HuH-7 (cell line): ENCODE measurements at regions not wholly inside any gene's neighbourhood (a gene's known extent, or its start where the extent isn't known, plus 50 kb on each side); places are given as distances from the start of the nearest gene placed in this dataset.
"Not testable (repeated sequence)": the region's sequence is repeated elsewhere in the genome, so short reads cannot be mapped to it uniquely, and the experiment has no call there.

Source experiments
- DNase-seq: peaks from one replicate; pipeline ENCODE4 v3.0.0; 2011; ENCODE audit warnings: low spot score

DNA sequence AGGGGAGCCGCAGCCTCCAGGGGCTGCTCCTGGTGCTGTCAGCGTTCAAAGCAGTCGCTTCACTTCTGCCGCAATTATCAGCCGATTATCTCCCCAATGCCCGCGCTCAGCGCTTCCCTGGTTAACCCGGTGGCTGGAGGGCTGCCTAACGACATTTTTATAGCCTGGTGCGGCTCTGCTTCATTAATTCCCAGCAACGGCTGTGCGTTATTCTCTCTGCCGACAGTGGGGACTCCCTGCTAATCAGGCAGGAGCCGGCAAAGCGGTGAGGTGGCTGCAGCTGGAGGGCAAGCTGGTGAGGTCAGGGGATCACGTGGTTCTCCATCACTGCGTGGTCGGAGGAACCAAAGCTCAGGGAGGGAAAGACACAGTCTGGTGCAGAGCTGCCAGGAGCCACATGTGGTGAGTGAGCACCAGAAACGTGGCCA, 62.9 kb downstream of the GLRX5 start:
- no peak for DNase-seq

DNA sequence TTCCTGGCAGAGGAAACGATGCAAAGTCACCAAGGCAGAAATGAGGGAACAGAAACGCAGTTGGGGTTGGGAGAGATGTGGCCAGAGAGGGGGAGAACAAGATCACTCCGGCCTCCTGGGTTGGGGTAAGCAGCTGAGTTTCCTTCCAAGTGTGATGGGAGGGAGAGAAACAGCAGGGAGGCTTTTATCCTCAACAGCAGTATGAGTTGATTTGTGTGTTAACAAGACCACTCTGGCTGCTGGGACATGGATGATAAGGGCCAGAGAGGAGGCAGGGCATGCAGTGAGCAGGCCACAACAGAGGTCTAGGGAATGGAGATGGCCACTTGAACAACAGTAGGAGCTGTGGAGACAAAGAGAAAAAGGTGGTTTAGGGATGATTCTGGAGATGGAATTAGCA, 66.8 kb downstream of the GLRX5 start:
- no peak for DNase-seq

DNA sequence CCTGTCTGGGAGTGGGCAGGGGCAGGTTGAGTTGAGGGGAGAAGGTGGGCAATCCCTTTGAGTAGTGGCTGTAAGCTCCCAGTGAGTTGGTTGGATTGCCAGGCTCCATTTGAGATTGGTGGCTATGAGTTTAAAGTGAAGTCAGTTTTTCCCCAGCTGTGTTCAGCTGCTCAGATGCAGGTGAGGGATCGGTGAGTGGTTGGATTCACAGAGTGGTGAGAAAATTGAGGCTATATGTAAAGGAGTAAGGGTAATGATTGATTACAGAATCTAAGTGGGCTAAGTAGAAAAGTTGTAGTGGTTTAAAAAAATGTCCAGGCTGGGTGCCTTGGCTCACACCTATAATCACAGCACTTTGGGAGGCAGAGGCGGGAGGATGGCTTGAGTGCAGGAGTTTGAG, 68.6 kb downstream of the GLRX5 start:
- no peak for DNase-seq

DNA sequence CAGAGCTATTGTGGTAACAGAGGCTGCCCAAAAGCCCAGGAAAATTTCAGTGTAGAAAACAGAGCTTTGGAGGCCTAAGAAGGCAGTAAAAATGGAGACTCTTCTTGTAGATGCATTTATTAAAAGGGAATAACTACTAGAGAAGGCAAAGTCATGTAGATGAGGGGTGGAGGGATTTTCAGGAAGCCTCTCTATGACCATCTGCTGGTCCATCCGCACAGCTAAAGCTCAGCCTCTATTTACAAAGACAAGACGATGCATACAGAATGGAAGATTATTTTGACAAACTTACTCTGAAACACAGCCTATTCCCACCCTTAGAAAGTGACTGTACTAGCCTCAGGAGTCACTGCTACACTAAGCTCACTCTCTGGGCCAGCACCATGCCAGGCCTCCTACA, 71.4 kb downstream of the GLRX5 start:
- DNase-seq, result no peak

DNA sequence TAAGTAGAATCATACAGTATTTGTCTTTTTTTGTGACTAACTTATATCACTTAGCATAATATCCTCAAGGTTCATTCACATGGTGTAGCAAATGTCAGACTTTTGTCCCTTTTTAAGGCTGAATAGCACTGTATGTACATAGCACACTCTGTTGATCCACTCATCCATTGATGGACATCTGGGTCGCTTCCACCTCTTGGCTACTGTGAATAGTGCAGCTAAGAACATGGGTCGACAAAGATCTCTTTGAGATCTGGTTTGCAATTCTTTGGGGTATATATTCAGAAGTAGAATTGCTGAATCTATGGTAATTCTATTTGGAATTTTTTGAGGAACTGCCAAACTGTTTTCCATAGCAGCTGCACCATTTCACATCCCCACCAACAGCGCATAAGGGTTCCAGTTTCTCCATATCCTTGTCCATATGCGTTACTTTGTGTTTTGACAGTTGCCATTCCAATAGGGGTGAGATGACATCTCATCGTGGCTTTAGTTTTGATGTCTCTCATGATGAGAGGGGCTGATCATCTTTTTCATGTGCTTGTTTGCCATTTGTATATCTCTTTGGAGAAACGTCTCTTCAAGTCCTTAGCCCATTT, 73.9 kb downstream of the GLRX5 start:
- DNase-seq, result no peak

DNA sequence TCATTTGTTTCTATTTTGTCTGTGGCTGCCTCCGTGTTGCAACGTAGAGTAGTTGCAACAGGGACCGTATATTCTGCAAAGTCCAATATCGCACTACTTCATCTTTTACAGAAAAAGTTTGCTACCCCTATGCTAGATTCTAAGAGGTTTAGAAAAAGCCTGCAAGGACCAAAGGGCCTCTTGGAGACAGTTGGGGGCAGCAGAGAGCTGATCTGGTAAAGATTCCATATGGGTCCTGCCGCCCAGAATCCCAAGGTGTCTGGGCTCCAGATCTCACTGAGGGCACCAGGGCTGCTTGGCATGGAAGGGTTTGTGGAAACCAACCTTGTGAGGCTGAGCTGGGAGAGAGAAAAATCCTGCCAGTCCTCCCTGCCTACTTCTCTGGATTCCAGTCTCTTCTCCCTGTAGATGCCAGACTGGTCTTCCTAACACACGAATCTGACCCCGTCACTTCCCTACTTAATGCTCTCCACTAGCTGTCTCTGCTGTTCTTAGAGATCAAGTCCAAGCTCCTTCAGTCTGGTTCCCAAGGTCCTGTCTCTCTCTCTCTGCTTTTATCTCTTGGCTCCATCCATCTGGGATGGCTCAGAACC, 74.6 kb downstream of the GLRX5 start:
- DNase-seq, result peak; percentile 36

DNA sequence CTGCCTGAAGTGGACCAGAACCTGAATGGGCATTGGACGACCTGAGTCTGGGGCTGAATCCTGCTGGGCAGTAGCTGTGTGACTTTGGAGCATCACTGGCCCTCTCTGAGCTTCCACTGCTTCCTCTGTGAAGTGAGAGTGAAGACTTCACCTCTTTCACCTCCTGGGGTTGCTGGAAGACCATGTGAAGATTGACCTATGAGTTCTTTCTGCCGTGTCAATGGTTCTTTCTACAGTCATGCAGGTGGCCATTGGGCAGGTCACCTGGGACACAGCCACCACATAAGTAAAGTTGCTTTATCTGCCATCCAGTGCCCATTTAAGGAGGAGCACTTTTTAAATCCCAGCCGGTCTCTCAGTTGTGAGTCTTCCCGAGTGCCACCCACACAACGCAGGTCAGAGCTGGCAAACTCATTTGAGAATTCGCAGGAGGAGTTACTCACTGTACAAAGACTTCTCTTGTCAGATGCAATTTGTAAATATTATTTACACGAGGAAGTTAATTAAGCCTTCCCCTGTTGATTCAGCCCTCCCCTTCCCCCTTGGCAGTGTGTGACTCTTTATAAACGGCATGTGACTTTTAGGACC, 74.8 kb upstream of the TCL1B start:
- DNase-seq, result no peak

DNA sequence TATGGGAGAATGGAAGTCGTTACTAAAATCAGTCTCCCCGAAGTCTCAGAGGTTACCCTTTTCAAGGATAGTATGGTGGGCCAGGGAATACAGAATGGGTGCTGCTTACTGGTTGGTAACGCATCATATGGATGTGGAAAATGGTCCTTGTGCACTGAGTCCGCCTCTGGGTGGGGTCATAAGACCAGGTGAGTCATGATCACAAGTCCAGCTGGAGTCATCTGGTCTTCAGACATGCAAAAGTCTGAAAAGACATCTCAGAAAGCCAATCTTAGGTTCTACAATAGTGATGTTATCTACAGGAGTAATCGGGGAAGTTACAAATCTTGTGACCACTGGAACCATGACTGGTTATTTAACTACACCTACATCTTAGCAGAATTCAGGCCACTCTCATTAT, 71.9 kb upstream of the TCL1B start:
- no peak for DNase-seq

DNA sequence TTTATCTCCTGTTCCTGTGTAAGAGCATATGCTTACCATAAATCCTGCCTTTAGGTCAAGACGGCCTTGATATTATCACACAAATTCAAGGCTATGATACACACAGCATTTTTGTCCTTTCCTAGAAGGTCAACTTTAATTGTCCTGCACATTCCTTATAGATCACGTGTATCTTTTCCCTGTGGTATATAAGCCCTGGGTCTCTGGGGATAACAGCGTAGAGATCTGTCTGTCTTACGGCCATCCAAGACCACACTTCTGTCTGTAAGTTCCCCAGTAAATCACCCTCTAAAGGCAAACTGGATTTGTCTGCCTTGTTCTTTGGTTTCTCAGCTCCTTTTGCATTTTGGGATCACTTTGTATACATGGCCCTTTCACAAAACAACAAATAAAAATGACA, 69.5 kb upstream of the TCL1B start:
- no peak for DNase-seq

DNA sequence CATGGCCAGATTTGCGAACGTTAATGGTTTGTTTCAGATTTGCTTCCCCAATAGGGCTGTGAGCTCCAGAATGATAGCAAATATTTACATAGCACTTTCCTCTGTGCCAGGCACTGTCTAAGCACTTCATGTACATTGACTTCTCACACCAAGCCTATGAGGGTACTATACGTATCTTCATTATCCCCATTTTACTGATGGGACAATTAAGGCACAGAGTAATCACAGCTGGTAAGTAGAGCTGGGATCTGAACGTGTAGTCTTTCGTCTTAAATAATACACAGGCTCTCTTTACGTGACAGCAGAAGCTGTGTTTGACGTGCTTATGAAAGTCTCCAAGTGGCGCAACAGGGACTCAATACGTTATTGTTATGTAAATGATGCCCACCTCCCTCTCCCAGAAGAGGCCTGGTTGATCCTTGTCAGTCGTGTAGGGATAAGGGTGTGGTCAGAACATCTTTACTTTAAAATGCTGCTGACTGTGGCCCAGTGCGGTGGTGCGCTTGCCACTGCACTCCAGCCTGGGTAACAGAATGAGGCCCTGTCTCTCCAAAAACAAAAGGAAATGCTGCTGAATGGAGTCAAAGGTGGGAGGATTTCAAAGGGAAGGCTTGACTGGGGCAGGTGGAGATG, 66.3 kb upstream of the TCL1B start:
- no peak for DNase-seq

DNA sequence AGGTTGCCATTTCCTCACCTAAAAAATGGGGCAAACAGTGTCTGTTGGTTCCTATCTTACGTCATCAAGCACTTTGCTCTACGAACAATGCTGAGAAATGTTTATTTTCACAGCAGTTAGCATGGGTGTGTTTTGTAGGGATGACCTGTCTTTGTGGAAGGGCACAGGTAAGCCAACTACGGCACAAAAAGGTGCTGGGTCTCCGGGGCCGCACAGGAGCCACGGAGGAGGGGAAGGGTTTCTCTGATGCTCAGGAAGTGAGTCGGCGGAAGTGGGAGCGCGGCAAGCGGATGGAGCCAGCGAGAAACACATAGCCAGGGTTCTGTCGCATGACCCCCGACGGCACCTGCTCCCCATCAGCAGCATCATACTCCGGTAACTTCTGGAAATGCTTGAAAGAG, 65.6 kb upstream of the TCL1B start:
- no peak for DNase-seq

DNA sequence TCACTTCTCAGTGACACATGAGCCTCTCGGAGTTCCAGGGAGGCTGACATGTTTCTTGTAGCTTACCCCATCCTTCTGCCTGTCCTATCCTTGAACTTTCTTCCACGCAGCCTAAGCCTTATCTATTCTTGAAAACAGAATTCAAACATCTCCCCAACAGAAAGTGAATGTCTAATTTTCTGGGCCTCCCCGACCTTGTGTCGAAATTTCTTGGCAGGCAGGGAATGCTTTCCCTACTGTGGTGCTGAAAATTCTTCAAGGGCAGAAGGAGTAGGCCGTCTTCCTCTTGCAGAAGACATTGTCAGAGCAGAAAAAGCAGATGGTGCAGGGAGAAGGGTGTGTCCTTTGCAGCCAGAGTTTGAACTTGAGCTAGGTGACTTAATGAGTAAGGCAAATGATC, 63.0 kb upstream of the TCL1B start:
- no peak for DNase-seq

DNA sequence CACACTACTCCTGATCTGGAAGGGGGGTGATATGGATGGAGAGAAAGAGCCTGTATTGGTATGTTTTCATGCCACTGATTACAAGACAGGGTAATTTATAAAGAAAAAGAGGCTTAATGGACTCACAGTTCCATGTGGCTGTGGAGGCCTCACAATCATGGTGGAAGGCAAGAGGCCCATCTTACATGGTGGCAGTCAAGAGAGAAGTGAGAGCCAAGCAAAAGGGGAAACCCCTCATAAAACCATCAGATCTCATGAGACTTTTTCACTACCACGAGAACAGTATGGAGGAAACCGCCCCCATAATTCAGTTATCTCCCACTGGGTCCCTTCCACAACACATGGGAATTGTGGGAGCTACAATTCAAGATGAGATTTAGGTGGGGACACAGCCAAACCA, 60.5 kb upstream of the TCL1B start:
- DNase-seq, result not testable (repeated sequence)

DNA sequence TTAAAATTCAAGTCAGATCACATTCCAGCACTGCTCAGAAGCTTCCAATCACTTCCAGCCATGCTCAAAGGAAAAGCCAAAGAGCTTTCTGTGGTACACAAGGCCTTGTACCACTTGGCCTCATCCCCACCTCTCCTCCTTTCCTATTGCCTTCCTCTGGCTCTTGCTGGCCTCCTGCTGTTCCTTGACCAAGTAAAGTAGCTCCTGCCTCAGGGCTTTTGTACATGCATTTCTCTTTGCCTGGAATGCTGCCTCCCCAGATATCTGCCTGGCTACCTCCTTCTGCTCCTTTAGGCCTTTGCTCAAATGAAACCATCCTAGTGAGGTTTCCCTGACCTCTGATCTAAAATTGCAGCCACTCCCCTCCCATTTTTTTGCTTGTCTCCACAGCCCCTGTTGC, 51.2 kb upstream of the TCL1B start:
- no peak for DNase-seq
